ENCODE measurements at regions not wholly inside any gene's neighbourhood (a gene's known extent, or its start where the extent isn't known, plus 50 kb on each side); places are given as distances from the start of the nearest gene placed in this dataset.
"Not testable (repeated sequence)": the region's sequence is repeated elsewhere in the genome, so short reads cannot be mapped to it uniquely, and the experiment has no call there.

- no peak for DNase-seq
Measured at GRCh38 chr1:233477359-233477758, 136.5 kb upstream of the KCNK1 start.

GRCh38 chr1:233478611-233479010 lies 135.3 kb upstream of the KCNK1 start:
- no peak for DNase-seq

- DNase-seq = no peak
Measured at GRCh38 chr1:233479110-233479890, 134.6 kb upstream of the KCNK1 start.

GRCh38 chr1:233480198-233480597 lies 133.7 kb upstream of the KCNK1 start:
- no peak for DNase-seq

GRCh38 chr1:233482388-233482787 lies 131.5 kb upstream of the KCNK1 start:
- DNase-seq = no peak

GRCh38 chr1:233485385-233485784 lies 128.5 kb upstream of the KCNK1 start:
- no peak for DNase-seq

- no peak for DNase-seq
Measured at GRCh38 chr1:233485809-233486398, 128.0 kb upstream of the KCNK1 start.

GRCh38 chr1:233487408-233487807 lies 126.5 kb upstream of the KCNK1 start:
- no peak for DNase-seq

GRCh38 chr1:233489411-233489810 lies 124.5 kb upstream of the KCNK1 start:
- DNase-seq = no peak

GRCh38 chr1:233490488-233490887 lies 123.4 kb upstream of the KCNK1 start:
- no peak for DNase-seq

- DNase-seq = no peak
Measured at GRCh38 chr1:233491953-233492620, 121.8 kb upstream of the KCNK1 start.

- no peak for DNase-seq
Measured at GRCh38 chr1:233496993-233497392, 116.9 kb upstream of the KCNK1 start.

GRCh38 chr1:233497679-233498078 lies 116.2 kb upstream of the KCNK1 start:
- DNase-seq = no peak

- no peak for DNase-seq
Measured at GRCh38 chr1:233500106-233500505, 113.8 kb upstream of the KCNK1 start.

GRCh38 chr1:233503366-233503954 lies 110.4 kb upstream of the KCNK1 start:
- no peak for DNase-seq

GRCh38 chr1:233505130-233505529 lies 108.8 kb upstream of the KCNK1 start:
- DNase-seq = no peak

GRCh38 chr1:233505889-233506288 lies 108.0 kb upstream of the KCNK1 start:
- DNase-seq = not testable (repeated sequence)

GRCh38 chr1:233509526-233509925 lies 104.4 kb upstream of the KCNK1 start:
- no peak for DNase-seq

GRCh38 chr1:233512538-233512937 lies 101.4 kb upstream of the KCNK1 start:
- DNase-seq = no peak

- no peak for DNase-seq
Measured at GRCh38 chr1:233513431-233513830, 100.5 kb upstream of the KCNK1 start.

- no peak for DNase-seq
Measured at GRCh38 chr1:233514946-233515391, 98.9 kb upstream of the KCNK1 start.

GRCh38 chr1:233516732-233517131 lies 97.2 kb upstream of the KCNK1 start:
- no peak for DNase-seq

GRCh38 chr1:233518344-233518743 lies 95.6 kb upstream of the KCNK1 start:
- no peak for DNase-seq

All from CD4-positive, alpha-beta T cell treated with Interferon alpha-2 for 1 hour (primary cell).